Central memory CD8-positive, alpha-beta T cell (primary cell): ENCODE measurements at regions not wholly inside any gene's neighbourhood (a gene's known extent, or its start where the extent isn't known, plus 50 kb on each side); places are given as distances from the start of the nearest gene placed in this dataset.
"Not testable (repeated sequence)": the region's sequence is repeated elsewhere in the genome, so short reads cannot be mapped to it uniquely, and the experiment has no call there.

ENCODE experiments used
- ATAC-seq: fragments of 150-1000 bp; cut with Tn5 transposase; replicated peaks from 2 replicates; pipeline ENCODE4 v1.10.0; 2022; ENCODE audit warnings: mild to moderate bottlenecking, moderate FRiP score, moderate number of reproducible peaks; ENCODE audit not compliant: poor library complexity, severe bottlenecking; ENCODE audit errors: extremely low read depth
- DNase-seq, 2 donors: peaks; one replicate each; pipeline ENCODE4 v3.0.0; 2021; ENCODE audit warnings: low spot score in 2 of 2
- H3K27ac Mint-ChIP-seq: one replicate; pipeline ENCODE4 v1.8.0; 2022; ENCODE audit warnings: low read depth, mild to moderate bottlenecking, moderate library complexity, mixed read lengths
- H3K27me3 Mint-ChIP-seq: one replicate; pipeline ENCODE4 v1.8.0; 2022; ENCODE audit warnings: mixed read lengths
- H3K36me3 Mint-ChIP-seq: one replicate; pipeline ENCODE4 v1.8.0; 2022; ENCODE audit warnings: mild to moderate bottlenecking, moderate library complexity, mixed read lengths; ENCODE audit not compliant: insufficient read depth
- H3K4me1 Mint-ChIP-seq: one replicate; pipeline ENCODE4 v1.8.0; 2022; ENCODE audit warnings: mixed read lengths
- H3K4me3 Mint-ChIP-seq: one replicate; pipeline ENCODE4 v1.8.0; 2022; ENCODE audit warnings: mild to moderate bottlenecking, moderate library complexity, mixed read lengths
- H3K9me3 Mint-ChIP-seq: one replicate; pipeline ENCODE4 v1.8.0; 2022; ENCODE audit warnings: mixed read lengths

GRCh38 chr10:122780391-122780790 is 65.3 kb downstream of the CUZD1 start:
- ATAC-seq = no peak
- DNase-seq = no peak
- H3K9me3 Mint-ChIP-seq = no peaks in the 10 kb centered on the region
- no peaks in the 10 kb centered on the region for H3K4me1 Mint-ChIP-seq
- no peak overlapping the region for H3K27ac Mint-ChIP-seq
- H3K36me3 Mint-ChIP-seq = no peaks in the 10 kb centered on the region
- peaks cover 23% of the 10 kb centered on the region for H3K27me3 Mint-ChIP-seq
- no peak overlapping the region for H3K4me3 Mint-ChIP-seq

GRCh38 chr10:122779924-122780323 is 65.7 kb downstream of the CUZD1 start:
- Mint-ChIP-seq H3K4me1 (no peaks in the 10 kb centered on the region), H3K36me3 (no peaks in the 10 kb centered on the region), H3K27me3 (peaks cover 28% of the 10 kb centered on the region), H3K4me3 (no peak overlapping the region), H3K27ac (no peak overlapping the region), H3K9me3 (no peaks in the 10 kb centered on the region)
- DNase-seq (no peak), ATAC-seq (no peak)

DNA sequence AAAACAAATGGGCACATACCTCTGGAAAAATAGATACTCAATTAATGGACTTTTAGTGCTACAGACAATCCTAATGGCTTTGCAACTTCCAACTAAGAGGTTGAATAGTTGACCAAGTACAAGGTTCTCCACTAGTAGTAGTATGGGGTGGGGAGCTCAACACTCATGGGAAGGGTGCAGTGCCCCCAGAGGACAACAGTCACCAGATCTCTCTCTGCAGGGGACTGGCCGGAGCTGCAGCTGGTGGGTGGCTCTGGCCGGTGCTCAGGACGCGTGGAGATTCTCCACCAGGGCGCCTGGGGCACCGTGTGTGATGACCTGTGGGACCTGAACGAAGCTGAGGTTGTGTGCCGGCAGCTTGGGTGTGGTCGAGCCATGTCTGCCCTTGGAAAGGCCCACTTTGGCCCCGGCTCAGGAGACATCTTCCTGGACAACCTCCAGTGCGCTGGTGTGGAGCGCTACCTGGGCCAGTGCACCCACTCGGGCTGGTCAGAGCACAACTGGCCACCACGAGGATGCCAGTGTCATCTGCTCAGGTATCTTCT is 68.1 kb downstream of the CUZD1 start:
- Mint-ChIP-seq H3K27me3 (peaks cover 51% of the 10 kb centered on the region), H3K27ac (no peak overlapping the region)
- ATAC-seq = no peak

GRCh38 chr10:122774231-122774630 is 71.4 kb downstream of the CUZD1 start:
- ATAC-seq = no peak
- no peak overlapping the region for H3K4me3 Mint-ChIP-seq
- no peak for DNase-seq
- H3K36me3 Mint-ChIP-seq = no peaks in the 10 kb centered on the region
- no peaks in the 10 kb centered on the region for H3K9me3 Mint-ChIP-seq
- H3K27ac Mint-ChIP-seq = no peak overlapping the region
- peaks cover 65% of the 10 kb centered on the region for H3K27me3 Mint-ChIP-seq
- no peaks in the 10 kb centered on the region for H3K4me1 Mint-ChIP-seq

More for the DNA sequence above, 68.1 kb downstream of the CUZD1 start:
- DNase-seq = no peak
- H3K36me3 Mint-ChIP-seq = no peaks in the 10 kb centered on the region
- H3K9me3 Mint-ChIP-seq = no peaks in the 10 kb centered on the region
- no peaks in the 10 kb centered on the region for H3K4me1 Mint-ChIP-seq
- H3K4me3 Mint-ChIP-seq = no peak overlapping the region

GRCh38 chr10:122771404-122771803 is 71.8 kb upstream of the C10orf120 start:
- peaks cover 86% of the 10 kb centered on the region for H3K27me3 Mint-ChIP-seq
- H3K9me3 Mint-ChIP-seq, DNase-seq, H3K4me1 Mint-ChIP-seq, H3K27ac Mint-ChIP-seq, H3K4me3 Mint-ChIP-seq, ATAC-seq, H3K36me3 Mint-ChIP-seq: not testable (repeated sequence)

DNA sequence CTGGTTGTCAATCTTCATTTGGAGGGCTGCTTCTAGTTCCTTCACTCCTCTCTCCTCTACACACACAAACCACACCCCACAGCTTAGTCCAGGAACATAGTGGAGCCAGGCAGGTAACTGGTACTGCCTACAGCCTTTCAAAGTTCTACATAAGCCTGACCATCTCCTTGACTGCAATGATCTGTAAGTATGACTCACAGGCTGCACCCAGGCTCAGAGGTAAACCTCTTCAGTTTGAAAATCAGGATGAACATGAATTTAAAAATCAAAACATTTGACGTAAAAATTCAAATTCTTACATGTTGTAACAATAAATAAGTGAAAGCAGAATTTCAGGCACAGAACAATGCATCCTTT is 68.7 kb upstream of the C10orf120 start:
- Mint-ChIP-seq H3K36me3 (no peaks in the 10 kb centered on the region), H3K4me3 (no peak overlapping the region), H3K4me1 (no peaks in the 10 kb centered on the region), H3K27ac (no peak overlapping the region), H3K27me3 (peaks cover 74% of the 10 kb centered on the region), H3K9me3 (no peaks in the 10 kb centered on the region)
- DNase-seq (no peak), ATAC-seq (no peak)

GRCh38 chr10:122767621-122768388 is 68.2 kb upstream of the C10orf120 start:
- DNase-seq (no peak), ATAC-seq (no peak)
- no peak overlapping the region for H3K4me3 Mint-ChIP-seq
- H3K4me1 Mint-ChIP-seq = no peaks in the 10 kb centered on the region
- no peaks in the 10 kb centered on the region for H3K36me3 Mint-ChIP-seq
- H3K9me3 Mint-ChIP-seq = no peaks in the 10 kb centered on the region
- no peak overlapping the region for H3K27ac Mint-ChIP-seq
- peaks cover 74% of the 10 kb centered on the region for H3K27me3 Mint-ChIP-seq

DNA sequence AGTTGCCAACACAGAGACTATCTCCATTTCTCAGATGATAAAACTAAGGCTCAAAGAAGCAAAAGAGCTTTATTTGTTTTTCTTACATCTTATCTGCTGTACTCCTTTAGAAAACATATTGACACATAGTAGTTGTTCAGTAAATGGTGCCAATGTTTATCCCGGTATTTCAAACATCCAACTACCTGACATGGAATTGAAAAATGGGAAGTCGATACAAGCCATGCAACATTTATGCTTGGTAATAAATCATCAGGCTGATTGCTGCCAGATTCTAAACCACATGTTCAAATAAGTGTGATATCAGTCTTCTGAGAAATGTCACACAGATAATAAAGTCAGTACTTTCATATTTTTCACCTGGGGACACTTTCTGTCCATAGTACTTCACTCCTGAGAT is 65.8 kb upstream of the C10orf120 start:
- H3K27ac Mint-ChIP-seq = no peak overlapping the region
- no peaks in the 10 kb centered on the region for H3K36me3 Mint-ChIP-seq
- H3K9me3 Mint-ChIP-seq = no peaks in the 10 kb centered on the region
- DNase-seq (no peak), ATAC-seq (no peak)
- peaks cover 69% of the 10 kb centered on the region for H3K27me3 Mint-ChIP-seq
- no peaks in the 10 kb centered on the region for H3K4me1 Mint-ChIP-seq
- no peak overlapping the region for H3K4me3 Mint-ChIP-seq

GRCh38 chr10:122756656-122757055 is 57.0 kb upstream of the C10orf120 start:
- Mint-ChIP-seq H3K36me3 (no peaks in the 10 kb centered on the region), H3K27ac (no peak overlapping the region), H3K9me3 (peaks cover 7% of the 10 kb centered on the region), H3K4me1 (no peaks in the 10 kb centered on the region), H3K4me3 (no peak overlapping the region), H3K27me3 (peaks cover 13% of the 10 kb centered on the region)
- ATAC-seq = no peak
- no peak for DNase-seq

- ATAC-seq = no peak
- DNase-seq = no peak
- peaks cover 2% of the 10 kb centered on the region for H3K9me3 Mint-ChIP-seq
- no peak overlapping the region for H3K4me3 Mint-ChIP-seq
- no peaks in the 10 kb centered on the region for H3K4me1 Mint-ChIP-seq
- H3K27me3 Mint-ChIP-seq = peaks cover 3% of the 10 kb centered on the region
- H3K27ac Mint-ChIP-seq = no peak overlapping the region
- no peaks in the 10 kb centered on the region for H3K36me3 Mint-ChIP-seq
These were observed 55.0 kb upstream of the C10orf120 start for GRCh38 chr10:122754491-122755235.

DNA sequence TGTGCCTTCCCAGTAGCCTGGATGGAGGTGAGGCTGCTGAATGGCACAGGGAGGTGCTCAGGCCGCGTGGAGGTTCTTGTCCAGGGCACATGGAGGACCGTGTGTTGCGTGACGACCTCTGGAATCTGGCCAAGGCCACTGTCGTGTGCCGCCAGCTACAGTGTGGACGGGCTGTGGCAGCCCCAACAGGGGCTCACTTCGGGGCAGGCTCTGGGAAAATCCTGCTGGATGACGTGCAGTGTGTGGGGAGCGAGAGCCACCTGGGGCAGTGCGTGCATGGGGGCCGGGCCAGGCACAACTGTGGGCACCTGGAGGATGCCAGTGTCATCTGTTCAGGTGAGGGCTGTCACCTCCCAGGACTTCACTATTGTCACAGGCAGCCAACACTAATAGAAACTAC is 50.2 kb upstream of the C10orf120 start:
- Mint-ChIP-seq H3K27ac (no peak overlapping the region), H3K27me3 (peaks cover 21% of the 10 kb centered on the region), H3K9me3 (no peaks in the 10 kb centered on the region), H3K4me1 (no peaks in the 10 kb centered on the region), H3K4me3 (no peak overlapping the region), H3K36me3 (no peaks in the 10 kb centered on the region)
- no peak for DNase-seq
- no peak for ATAC-seq
